MCF 10A (cell line): ENCODE measurements at regions not wholly inside any gene's neighbourhood (a gene's known extent, or its start where the extent isn't known, plus 50 kb on each side); places are given as distances from the start of the nearest gene placed in this dataset.

Experiments
- BruUV-seq: library from RNA; stranded (reverse); fragments of 400-500 nt; replicated peaks from 2 replicates; lab custom pipeline; 2021; lab: Mats Ljungman, UMichigan
- CTCF ChIA-PET: fragments of 300-600 bp; sonication (Branson Sonifier 250); formaldehyde crosslinking; extraction: SDS; loops from one replicate; lab custom pipeline; 2021; ENCODE audit warnings: antibody characterized with exemption, inconsistent platforms; lab: Yijun Ruan, JAX
- POLR2A ChIA-PET: fragments of 300-600, 350-650 bp; sonication (Branson Sonifier 250); formaldehyde crosslinking; extraction: SDS; loops from one replicate; lab custom pipeline; 2020; ENCODE audit warnings: antibody characterized with exemption, inconsistent platforms; lab: Yijun Ruan, JAX
- DNase-seq: peaks from one replicate; pipeline ENCODE4 v3.0.0-alpha.2; 2018; ENCODE audit not compliant: unreplicated experiment
- H3K27ac Mint-ChIP-seq: one replicate; pipeline ENCODE4 v1.8.0; 2022; ENCODE audit warnings: mild to moderate bottlenecking, low read depth, mixed read lengths; ENCODE audit not compliant: unreplicated experiment
- H3K27me3 Mint-ChIP-seq: one replicate; pipeline ENCODE4 v1.8.0; 2022; ENCODE audit warnings: mixed read lengths; ENCODE audit not compliant: insufficient read depth, unreplicated experiment
- H3K36me3 Mint-ChIP-seq: one replicate; pipeline ENCODE4 v1.8.0; 2022; ENCODE audit warnings: mild to moderate bottlenecking, moderate library complexity, mixed read lengths; ENCODE audit not compliant: insufficient read depth, unreplicated experiment
- H3K4me1 Mint-ChIP-seq: one replicate; pipeline ENCODE4 v1.8.0; 2022; ENCODE audit warnings: mixed read lengths; ENCODE audit not compliant: insufficient read depth, unreplicated experiment
- H3K4me3 Mint-ChIP-seq: one replicate; pipeline ENCODE4 v1.8.0; 2022; ENCODE audit warnings: mild to moderate bottlenecking, moderate library complexity, mixed read lengths; ENCODE audit not compliant: unreplicated experiment
- H3K9me3 Mint-ChIP-seq: one replicate; pipeline ENCODE4 v1.8.0; 2022; ENCODE audit warnings: mixed read lengths; ENCODE audit not compliant: unreplicated experiment
- CTCF ChIP-seq: fragments of 200-600 bp; IDR thresholded peaks from one replicate; pipeline ENCODE4 v1.8.0; 2022; ENCODE audit warnings: antibody characterized with exemption, mild to moderate bottlenecking; ENCODE audit not compliant: unreplicated experiment
- intact Hi-C: fragments of 100-400 bp; cut with micrococcal nuclease; formaldehyde crosslinking; loops from 2 replicates; pipeline ENCODE4 v1.14.1; 2022

DNA sequence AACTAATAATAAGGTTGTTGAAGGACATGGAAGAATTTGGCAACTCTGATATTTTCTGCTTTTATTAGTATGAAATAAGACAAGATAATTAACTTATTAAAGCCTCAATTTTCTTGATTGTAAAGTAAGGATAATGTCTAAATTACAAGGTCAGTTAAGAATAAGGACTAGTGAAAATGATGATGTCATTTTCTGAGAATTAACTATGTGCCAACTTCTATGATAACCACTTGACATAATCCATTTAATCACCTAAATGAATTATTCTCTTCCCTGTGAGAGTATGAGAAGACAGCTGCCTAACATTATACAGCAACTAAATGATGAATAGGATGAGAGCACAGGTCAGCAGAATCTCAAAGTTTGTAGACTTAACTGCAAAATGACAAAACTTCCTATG is 1153.4 kb upstream of the POT1 start:
- Mint-ChIP-seq H3K9me3 (peaks cover 17% of the 10 kb centered on the region), H3K27ac (no peak overlapping the region), H3K4me1 (no peaks in the 10 kb centered on the region), H3K27me3 (no peaks in the 10 kb centered on the region), H3K36me3 (no peaks in the 10 kb centered on the region), H3K4me3 (no peak overlapping the region)
- CTCF ChIA-PET, result no interaction called here
- POLR2A ChIA-PET, result no interaction called here
- TF ChIP-seq CTCF, result no peak
- intact Hi-C loops, result no loop called here
- DNase-seq, result no peak
- no TSS peak for BruUV-seq

DNA sequence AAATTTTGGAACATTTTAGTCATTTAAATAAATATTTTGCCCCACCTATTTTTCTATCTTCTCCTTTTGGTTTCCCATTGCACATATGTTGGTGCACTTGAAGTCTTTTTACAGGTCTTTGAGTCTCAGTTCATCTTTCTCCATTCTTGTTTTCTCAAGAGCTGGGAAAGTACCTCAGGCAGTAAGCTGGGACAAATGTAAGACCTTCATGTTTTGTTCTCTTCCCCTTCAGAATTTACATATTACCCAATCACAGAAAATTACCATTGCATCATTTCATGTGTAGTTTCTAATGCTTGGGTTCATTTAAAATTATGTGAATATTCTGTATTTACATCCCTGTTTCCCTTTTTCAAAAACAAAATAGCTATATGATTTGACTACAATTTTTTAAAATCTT is 1150.0 kb upstream of the POT1 start:
- CTCF ChIA-PET, result no interaction called here
- H3K4me1 Mint-ChIP-seq, result no peaks in the 10 kb centered on the region
- POLR2A ChIA-PET, result interaction anchor here (0.7 kb wide), 1 partner anchor 136 kb away, joined by 3 read pairs; no protein-coding TSS in a partner anchor
- no peak for TF ChIP-seq CTCF
- H3K27me3 Mint-ChIP-seq, result no peaks in the 10 kb centered on the region
- H3K9me3 Mint-ChIP-seq, result no peaks in the 10 kb centered on the region
- DNase-seq, result peak; percentile 32
- no peaks in the 10 kb centered on the region for H3K36me3 Mint-ChIP-seq
- intact Hi-C loops, result no loop called here
- BruUV-seq, result no TSS peak
- no peak overlapping the region for H3K27ac Mint-ChIP-seq
- no peak overlapping the region for H3K4me3 Mint-ChIP-seq

DNA sequence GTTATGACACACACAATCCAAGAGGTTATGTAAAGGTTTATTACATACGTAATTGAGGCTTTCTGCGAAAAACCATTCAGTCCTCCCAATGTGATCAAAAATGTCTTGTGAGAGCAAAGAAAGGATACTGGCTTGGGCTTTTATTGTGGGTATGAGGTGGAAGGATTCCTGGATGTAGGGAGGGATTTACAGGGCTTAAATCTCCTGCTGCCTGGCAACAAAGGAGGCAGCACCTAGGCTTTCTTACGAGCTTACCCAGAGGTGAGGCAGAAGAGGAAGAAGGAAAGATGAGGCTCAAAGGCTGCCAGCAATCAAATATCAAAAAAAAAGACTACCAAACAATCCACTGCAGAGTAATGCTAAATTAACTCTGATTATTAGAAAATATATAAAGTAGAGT is 1149.5 kb upstream of the POT1 start:
- Mint-ChIP-seq H3K36me3 (no peaks in the 10 kb centered on the region), H3K27me3 (no peaks in the 10 kb centered on the region), H3K4me1 (no peaks in the 10 kb centered on the region), H3K27ac (no peak overlapping the region), H3K9me3 (no peaks in the 10 kb centered on the region), H3K4me3 (no peak overlapping the region)
- ChIA-PET CTCF (no interaction called here), POLR2A (interaction anchor here (0.7 kb wide), 2 partner anchors 14 to 136 kb away, joined by 3 to 4 read pairs; no protein-coding TSS in a partner anchor)
- TF ChIP-seq CTCF, result no peak
- intact Hi-C loops, result no loop called here
- no peak for DNase-seq
- BruUV-seq, result no TSS peak

GRCh38 chr7:126065766-126066165 is 1136.1 kb upstream of the POT1 start:
- CTCF ChIA-PET, result no interaction called here

More at GRCh38 chr7:126065766-126066165, 1136.1 kb upstream of the POT1 start:
- Mint-ChIP-seq H3K4me1 (no peaks in the 10 kb centered on the region), H3K27ac (no peak overlapping the region), H3K36me3 (no peaks in the 10 kb centered on the region), H3K9me3 (peaks cover 17% of the 10 kb centered on the region), H3K4me3 (no peak overlapping the region), H3K27me3 (no peaks in the 10 kb centered on the region)
- intact Hi-C loops, result no loop called here
- DNase-seq, result no peak
- BruUV-seq, result no TSS peak
- POLR2A ChIA-PET, result no interaction called here
- TF ChIP-seq CTCF, result no peak
